Head of caudate nucleus (tissue), 42 donors: ENCODE measurements at regions not wholly inside any gene's neighbourhood (a gene's known extent, or its start where the extent isn't known, plus 50 kb on each side); places are given as distances from the start of the nearest gene placed in this dataset.
"Not testable (repeated sequence)": the region's sequence is repeated elsewhere in the genome, so short reads cannot be mapped to it uniquely, and the experiment has no call there.

ENCODE experiments used
- DNase-seq, 42 donors: peaks; one replicate each; pipeline versions ENCODE4 v3.0.0 to v3.0.0-alpha.2; 2020 to 2021; ENCODE audit warnings: mixed read lengths in 7 of 42
- intact Hi-C: fragments of 100-400 bp; cut with DNase I; formaldehyde crosslinking; loops from one replicate; pipeline ENCODE4 v1.15.0; 2022

GRCh38 chr6:78614961-78615360 is 252.4 kb upstream of the IRAK1BP1 start:
- intact Hi-C loops, result no loop called here
- DNase-seq, result no peak

- intact Hi-C loops, result no loop called here
These were observed 251.9 kb upstream of the IRAK1BP1 start for GRCh38 chr6:78615430-78615904.

GRCh38 chr6:78618970-78619369 is 248.4 kb upstream of the IRAK1BP1 start:
- DNase-seq, result no peak
- intact Hi-C loops, result no loop called here

More at GRCh38 chr6:78615430-78615904, 251.9 kb upstream of the IRAK1BP1 start:
- no peak for DNase-seq

GRCh38 chr6:78623554-78623953 is 243.8 kb upstream of the IRAK1BP1 start:
- intact Hi-C loops, result no loop called here
- DNase-seq, result no peak

- peak in 34 of 42 donors; percentile 2 to 44 (median 24) for DNase-seq
- intact Hi-C loops, result no loop called here
These were observed 238.1 kb upstream of the IRAK1BP1 start for GRCh38 chr6:78629154-78629721.

- intact Hi-C loops, result no loop called here
- DNase-seq, result no peak
These were observed 237.5 kb upstream of the IRAK1BP1 start for GRCh38 chr6:78629836-78630235.

- intact Hi-C loops, result no loop called here
These were observed 235.4 kb upstream of the IRAK1BP1 start for GRCh38 chr6:78631976-78632375.

GRCh38 chr6:78639111-78640110 is 227.9 kb upstream of the IRAK1BP1 start:
- intact Hi-C loops, result no loop called here
- DNase-seq, result no peak

More at GRCh38 chr6:78631976-78632375, 235.4 kb upstream of the IRAK1BP1 start:
- DNase-seq, result no peak

- DNase-seq, intact Hi-C loops: not testable (repeated sequence)
These were observed 223.4 kb upstream of the IRAK1BP1 start for GRCh38 chr6:78643976-78644375.

- intact Hi-C loops, result not testable (repeated sequence)
These were observed 220.6 kb upstream of the IRAK1BP1 start for GRCh38 chr6:78646542-78647415.

GRCh38 chr6:78665819-78666218 is 201.5 kb upstream of the IRAK1BP1 start:
- DNase-seq, intact Hi-C loops: not testable (repeated sequence)

More at GRCh38 chr6:78646542-78647415, 220.6 kb upstream of the IRAK1BP1 start:
- not testable (repeated sequence) for DNase-seq

- no peak for DNase-seq
- intact Hi-C loops, result no loop called here
These were observed 200.6 kb upstream of the IRAK1BP1 start for GRCh38 chr6:78666764-78667163.

- DNase-seq, result no peak
- intact Hi-C loops, result no loop called here
These were observed 197.2 kb upstream of the IRAK1BP1 start for GRCh38 chr6:78670156-78670555.

GRCh38 chr6:78670802-78671201 is 196.5 kb upstream of the IRAK1BP1 start:
- intact Hi-C loops, result no loop called here
- DNase-seq, result no peak

GRCh38 chr6:78676069-78677007 is 191.0 kb upstream of the IRAK1BP1 start:
- intact Hi-C loops, DNase-seq: not testable (repeated sequence)

GRCh38 chr6:78688668-78689067 is 178.7 kb upstream of the IRAK1BP1 start:
- intact Hi-C loops, result no loop called here
- DNase-seq, result no peak

GRCh38 chr6:78693835-78694234 is 173.5 kb upstream of the IRAK1BP1 start:
- intact Hi-C loops, result no loop called here
- no peak for DNase-seq

GRCh38 chr6:78694628-78695027 is 172.7 kb upstream of the IRAK1BP1 start:
- intact Hi-C loops, DNase-seq: not testable (repeated sequence)
